Dermis blood vessel endothelial cell (primary cell): ENCODE measurements at regions not wholly inside any gene's neighbourhood (a gene's known extent, or its start where the extent isn't known, plus 50 kb on each side); places are given as distances from the start of the nearest gene placed in this dataset.

Source experiments
- DNase-seq: peaks from one replicate; pipeline ENCODE4 v3.0.0; 2010

- no peak for DNase-seq
These were observed 376.9 kb downstream of the PPP3CA start for GRCh38 chr4:100970414-100970813.

GRCh38 chr4:100969925-100970324, 377.4 kb downstream of the PPP3CA start:
- no peak for DNase-seq

- DNase-seq: no peak
These were observed 379.3 kb downstream of the PPP3CA start for GRCh38 chr4:100968046-100968445.

- DNase-seq: no peak
These were observed 383.7 kb downstream of the PPP3CA start for GRCh38 chr4:100963627-100964026.

GRCh38 chr4:100962698-100963097, 384.6 kb downstream of the PPP3CA start:
- DNase-seq: no peak

- no peak for DNase-seq
These were observed 387.1 kb downstream of the PPP3CA start for GRCh38 chr4:100960232-100960631.

GRCh38 chr4:100954046-100954445, 393.3 kb downstream of the PPP3CA start:
- DNase-seq: no peak

- no peak for DNase-seq
These were observed 393.7 kb downstream of the PPP3CA start for GRCh38 chr4:100953616-100954015.

GRCh38 chr4:100952590-100952989, 394.7 kb downstream of the PPP3CA start:
- DNase-seq: no peak

GRCh38 chr4:100949350-100949935, 397.9 kb downstream of the PPP3CA start:
- no peak for DNase-seq

GRCh38 chr4:100948911-100949310, 398.4 kb downstream of the PPP3CA start:
- no peak for DNase-seq

- no peak for DNase-seq
These were observed 401.5 kb downstream of the PPP3CA start for GRCh38 chr4:100945789-100946188.

- no peak for DNase-seq
These were observed 408.6 kb downstream of the PPP3CA start for GRCh38 chr4:100938698-100939097.

GRCh38 chr4:100936661-100937375, 410.5 kb downstream of the PPP3CA start:
- DNase-seq: no peak

GRCh38 chr4:100935090-100935489, 412.2 kb downstream of the PPP3CA start:
- DNase-seq: peak; percentile 41

- no peak for DNase-seq
These were observed 413.7 kb downstream of the PPP3CA start for GRCh38 chr4:100933628-100934027.

- DNase-seq: no peak
These were observed 411.9 kb upstream of the EMCN start for GRCh38 chr4:100929758-100930157.

GRCh38 chr4:100929135-100929534, 411.3 kb upstream of the EMCN start:
- DNase-seq: no peak

GRCh38 chr4:100926039-100926717, 408.4 kb upstream of the EMCN start:
- no peak for DNase-seq

GRCh38 chr4:100913685-100914084, 395.9 kb upstream of the EMCN start:
- no peak for DNase-seq

GRCh38 chr4:100908540-100908939, 390.7 kb upstream of the EMCN start:
- no peak for DNase-seq

- DNase-seq: peak; percentile 44
These were observed 389.9 kb upstream of the EMCN start for GRCh38 chr4:100907465-100908454.

- no peak for DNase-seq
These were observed 389.2 kb upstream of the EMCN start for GRCh38 chr4:100906973-100907372.
